Central memory CD4-positive, alpha-beta T cell (primary cell): ENCODE measurements at regions not wholly inside any gene's neighbourhood (a gene's known extent, or its start where the extent isn't known, plus 50 kb on each side); places are given as distances from the start of the nearest gene placed in this dataset.

Source experiments
- DNase-seq: peaks from one replicate; pipeline ENCODE4 v3.0.0; 2022

GRCh38 chr6:227074-227782 lies 65.1 kb upstream of the DUSP22 start:
- DNase-seq, result no peak

GRCh38 chr6:227812-228338 lies 64.4 kb upstream of the DUSP22 start:
- DNase-seq, result no peak

GRCh38 chr6:228881-229651 lies 63.2 kb upstream of the DUSP22 start:
- no peak for DNase-seq

- DNase-seq, result no peak
Measured at GRCh38 chr6:231779-232178, 60.5 kb upstream of the DUSP22 start.

- DNase-seq, result no peak
Measured at GRCh38 chr6:232982-233640, 59.2 kb upstream of the DUSP22 start.

- no peak for DNase-seq
Measured at GRCh38 chr6:234706-235372, 57.4 kb upstream of the DUSP22 start.

- peak; percentile 41 for DNase-seq
Measured at GRCh38 chr6:235763-236360, 56.4 kb upstream of the DUSP22 start.

- no peak for DNase-seq
Measured at GRCh38 chr6:236519-236918, 55.8 kb upstream of the DUSP22 start.

GRCh38 chr6:240151-240550 lies 52.1 kb upstream of the DUSP22 start:
- no peak for DNase-seq

GRCh38 chr6:241336-241865 lies 50.9 kb upstream of the DUSP22 start:
- no peak for DNase-seq
